ENCODE measurements at regions not wholly inside any gene's neighbourhood (a gene's known extent, or its start where the extent isn't known, plus 50 kb on each side); places are given as distances from the start of the nearest gene placed in this dataset.

DNA sequence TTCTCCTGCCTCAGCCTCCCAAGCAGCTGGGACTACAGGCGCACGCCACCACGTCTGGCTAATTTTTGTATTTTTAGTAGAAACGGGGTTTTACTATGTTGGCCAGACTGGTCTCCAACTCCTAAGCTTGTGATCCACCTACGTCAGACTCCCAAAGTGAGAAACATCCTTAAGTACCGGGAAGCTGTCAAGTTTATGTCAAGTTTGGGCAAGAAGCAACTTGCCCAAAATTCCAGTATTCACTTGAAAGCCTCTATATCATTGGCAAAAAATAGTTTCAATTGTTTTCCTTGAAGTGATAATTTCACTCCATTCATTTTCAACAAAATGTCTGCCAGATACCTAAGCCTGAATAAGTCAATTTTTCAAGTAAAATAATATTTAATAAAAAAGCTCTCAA, 370.0 kb downstream of the FBXO8 start:
- Mint-ChIP-seq H3K4me1 (peaks cover 14% of the 10 kb centered on the region), H3K36me3 (no peaks in the 10 kb centered on the region), H3K9me3 (peaks cover 6% of the 10 kb centered on the region), H3K27me3 (ENCODE audit: low read depth) (no peaks in the 10 kb centered on the region), H3K27ac (no peak overlapping the region), H3K4me3 (no peak overlapping the region)
- TF ChIP-seq CTCF (IDR thresholded peaks at IDR 0.05; ENCODE audit: unreplicated experiment): no peak
- no peak for DNase-seq (ENCODE audit: low spot score in 2 of 2, unreplicated experiment in 2 of 2)

DNA sequence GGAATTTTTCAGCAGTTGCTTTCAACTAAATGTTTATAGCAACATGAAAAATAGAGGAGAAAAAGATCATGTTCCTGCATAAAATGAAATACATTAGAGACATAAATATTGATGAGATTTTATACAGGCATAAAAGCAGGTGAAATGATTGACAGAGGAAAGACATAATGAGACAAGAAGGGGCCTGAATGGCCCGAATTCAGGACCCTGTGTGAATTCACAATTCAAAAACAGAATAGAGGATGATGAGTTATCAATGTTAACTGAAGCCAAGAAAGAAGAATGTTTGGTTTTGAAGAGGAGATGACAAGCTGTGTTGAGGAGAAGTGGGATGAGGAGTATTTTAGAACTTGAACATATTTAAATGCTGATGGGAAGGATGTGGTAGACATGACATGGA, 371.1 kb downstream of the FBXO8 start:
- Mint-ChIP-seq H3K9me3 (peaks cover 6% of the 10 kb centered on the region), H3K4me1 (peaks cover 7% of the 10 kb centered on the region), H3K27me3 (ENCODE audit: low read depth) (no peaks in the 10 kb centered on the region), H3K27ac (no peak overlapping the region), H3K36me3 (no peaks in the 10 kb centered on the region), H3K4me3 (no peak overlapping the region)
- TF ChIP-seq CTCF (IDR thresholded peaks at IDR 0.05; ENCODE audit: unreplicated experiment): no peak
- no peak for DNase-seq (ENCODE audit: low spot score in 2 of 2, unreplicated experiment in 2 of 2)

- Mint-ChIP-seq H3K4me3 (no peak overlapping the region), H3K36me3 (no peaks in the 10 kb centered on the region), H3K27me3 (ENCODE audit: low read depth) (no peaks in the 10 kb centered on the region), H3K9me3 (peaks cover 6% of the 10 kb centered on the region), H3K27ac (no peak overlapping the region), H3K4me1 (peaks cover 5% of the 10 kb centered on the region)
- no peak for DNase-seq (ENCODE audit: low spot score in 2 of 2, unreplicated experiment in 2 of 2)
- no peak for TF ChIP-seq CTCF (IDR thresholded peaks at IDR 0.05; ENCODE audit: unreplicated experiment)
Measured at GRCh38 chr4:173910891-173911290, 372.6 kb downstream of the FBXO8 start.

- Mint-ChIP-seq H3K4me1 (peaks cover 5% of the 10 kb centered on the region), H3K9me3 (no peaks in the 10 kb centered on the region), H3K27me3 (ENCODE audit: low read depth) (no peaks in the 10 kb centered on the region), H3K36me3 (no peaks in the 10 kb centered on the region), H3K4me3 (no peak overlapping the region), H3K27ac (no peak overlapping the region)
- DNase-seq (ENCODE audit: low spot score in 2 of 2, unreplicated experiment in 2 of 2): no peak
- no peak for TF ChIP-seq CTCF (IDR thresholded peaks at IDR 0.05; ENCODE audit: unreplicated experiment)
Measured at GRCh38 chr4:173909294-173909693, 374.2 kb downstream of the FBXO8 start.

- Mint-ChIP-seq H3K36me3 (no peaks in the 10 kb centered on the region), H3K4me3 (no peak overlapping the region), H3K27me3 (ENCODE audit: low read depth) (peaks cover 21% of the 10 kb centered on the region), H3K4me1 (peaks cover 12% of the 10 kb centered on the region), H3K9me3 (peaks cover 6% of the 10 kb centered on the region), H3K27ac (no peak overlapping the region)
- DNase-seq (ENCODE audit: low spot score in 2 of 2, unreplicated experiment in 2 of 2): no peak
- TF ChIP-seq CTCF (IDR thresholded peaks at IDR 0.05; ENCODE audit: unreplicated experiment): no peak
Measured at GRCh38 chr4:173899813-173900212, 369.8 kb upstream of the HAND2 start.

GRCh38 chr4:173891072-173891471, 361.0 kb upstream of the HAND2 start:
- peaks cover 2% of the 10 kb centered on the region for H3K36me3 Mint-ChIP-seq
- peaks cover 3% of the 10 kb centered on the region for H3K4me1 Mint-ChIP-seq
- TF ChIP-seq CTCF (IDR thresholded peaks at IDR 0.05; ENCODE audit: unreplicated experiment): no peak
- peaks cover 58% of the 10 kb centered on the region for H3K9me3 Mint-ChIP-seq
- peaks cover 8% of the 10 kb centered on the region for H3K27me3 Mint-ChIP-seq (ENCODE audit: low read depth)
- H3K27ac Mint-ChIP-seq: no peak overlapping the region
- DNase-seq (ENCODE audit: low spot score in 2 of 2, unreplicated experiment in 2 of 2): no peak
- H3K4me3 Mint-ChIP-seq: no peak overlapping the region

Data from mesothelial cell of epicardium (in vitro differentiated cells).